Fibroblast of lung (primary cell): ENCODE measurements at regions not wholly inside any gene's neighbourhood (a gene's known extent, or its start where the extent isn't known, plus 50 kb on each side); places are given as distances from the start of the nearest gene placed in this dataset.

Experiments
- DNase-seq, 2 donors: peaks; one replicate each; pipeline versions ENCODE4 v3.0.0 to v3.0.0-alpha.2; 2010; ENCODE audit warnings: low read depth in 2 of 2
- H2AFZ ChIP-seq: 2 replicates; pipeline ENCODE4 v1.5.1; 2012; ENCODE audit warnings: low read length, control low read depth, inconsistent platforms
- H3K27ac ChIP-seq: 2 replicates; pipeline ENCODE4 v1.5.1; 2011; ENCODE audit warnings: low read length, control low read depth; ENCODE audit not compliant: insufficient read depth
- H3K27me3 ChIP-seq: 2 replicates; pipeline ENCODE4 v1.5.1; 2011; ENCODE audit warnings: mild to moderate bottlenecking, low read length; ENCODE audit not compliant: control insufficient read depth, insufficient read depth
- H3K36me3 ChIP-seq: 2 replicates; pipeline ENCODE4 v1.5.1; 2011; ENCODE audit warnings: low read length; ENCODE audit not compliant: control insufficient read depth, insufficient read depth
- H3K4me1 ChIP-seq: 2 replicates; pipeline ENCODE4 v1.5.1; 2011; ENCODE audit warnings: low read length; ENCODE audit not compliant: control insufficient read depth, insufficient read depth; ENCODE audit errors: extremely low read depth
- H3K4me2 ChIP-seq: 2 replicates; pipeline ENCODE4 v1.5.1; 2011; ENCODE audit warnings: low read length, control low read depth; ENCODE audit not compliant: insufficient read depth; ENCODE audit errors: extremely low read depth
- H3K4me3 ChIP-seq, 4 experiments: fragments of 200-600 bp in 1 of 4; sonication (generic) in 1 of 4; replicated peaks in 1 of 4; 2 replicates each; pipeline ENCODE4 v1.5.1; 2011 to 2016; ENCODE audit warnings: low read length in 4 of 4, low read depth in 3 of 4, mild to moderate bottlenecking in 3 of 4, control low read depth in 2 of 4, inconsistent platforms in 1 of 4, mixed read lengths in 1 of 4; ENCODE audit not compliant: insufficient read depth in 1 of 4; ENCODE audit errors: control extremely low read depth in 1 of 4
- H3K79me2 ChIP-seq: 2 replicates; pipeline ENCODE4 v1.5.1; 2012; ENCODE audit warnings: mild to moderate bottlenecking, low read length, inconsistent platforms; ENCODE audit not compliant: control insufficient read depth, insufficient read depth
- H3K9ac ChIP-seq: 2 replicates; pipeline ENCODE4 v1.5.1; 2011; ENCODE audit warnings: mild to moderate bottlenecking, low read length, control low read depth; ENCODE audit not compliant: insufficient read depth
- H3K9me3 ChIP-seq: 2 replicates; pipeline ENCODE4 v1.5.1; 2012; ENCODE audit warnings: low read depth, low read length; ENCODE audit not compliant: control insufficient read depth, insufficient read depth
- H4K20me1 ChIP-seq: 2 replicates; pipeline ENCODE4 v1.5.1; 2011; ENCODE audit warnings: low read length; ENCODE audit not compliant: control insufficient read depth, insufficient read depth; ENCODE audit errors: extremely low read depth
- EZH2 ChIP-seq: IDR thresholded peaks from 2 replicates; pipeline ENCODE4 v1.5.1; 2012; ENCODE audit warnings: low read length, control low read depth, mild to moderate bottlenecking; ENCODE audit errors: missing control alignments
- TF ChIP-seq, protein P1 (sequence below), 2 donors: IDR thresholded peaks in 1 of 2; conservative IDR thresholded peaks in 1 of 2; 1 replicate in 1 of 2; 2 replicates in 1 of 2; pipeline ENCODE4 v1.5.1; 2011 to 2012; ENCODE audit warnings: low read length in 2 of 2, control low read depth in 1 of 2, inconsistent platforms in 1 of 2, low read depth in 1 of 2, mild to moderate bottlenecking in 1 of 2

GRCh38 chr4:166637816-166638215, 596.5 kb downstream of the SPOCK3 start:
- H4K20me1 ChIP-seq: no peaks in the 10 kb centered on the region
- no peak overlapping the region for H3K27ac ChIP-seq
- no peaks in the 10 kb centered on the region for H3K36me3 ChIP-seq
- H3K9me3 ChIP-seq: no peaks in the 10 kb centered on the region
- TF ChIP-seq, protein P1, sequence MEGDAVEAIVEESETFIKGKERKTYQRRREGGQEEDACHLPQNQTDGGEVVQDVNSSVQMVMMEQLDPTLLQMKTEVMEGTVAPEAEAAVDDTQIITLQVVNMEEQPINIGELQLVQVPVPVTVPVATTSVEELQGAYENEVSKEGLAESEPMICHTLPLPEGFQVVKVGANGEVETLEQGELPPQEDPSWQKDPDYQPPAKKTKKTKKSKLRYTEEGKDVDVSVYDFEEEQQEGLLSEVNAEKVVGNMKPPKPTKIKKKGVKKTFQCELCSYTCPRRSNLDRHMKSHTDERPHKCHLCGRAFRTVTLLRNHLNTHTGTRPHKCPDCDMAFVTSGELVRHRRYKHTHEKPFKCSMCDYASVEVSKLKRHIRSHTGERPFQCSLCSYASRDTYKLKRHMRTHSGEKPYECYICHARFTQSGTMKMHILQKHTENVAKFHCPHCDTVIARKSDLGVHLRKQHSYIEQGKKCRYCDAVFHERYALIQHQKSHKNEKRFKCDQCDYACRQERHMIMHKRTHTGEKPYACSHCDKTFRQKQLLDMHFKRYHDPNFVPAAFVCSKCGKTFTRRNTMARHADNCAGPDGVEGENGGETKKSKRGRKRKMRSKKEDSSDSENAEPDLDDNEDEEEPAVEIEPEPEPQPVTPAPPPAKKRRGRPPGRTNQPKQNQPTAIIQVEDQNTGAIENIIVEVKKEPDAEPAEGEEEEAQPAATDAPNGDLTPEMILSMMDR (conservative IDR thresholded peaks at IDR 0.05 in 1 of 2, IDR thresholded peaks at IDR 0.05 in 1 of 2; ENCODE audit: low read depth in 1 of 2, low read length in 2 of 2): no peak
- TF ChIP-seq EZH2: no peak
- H3K27me3 ChIP-seq: no peaks in the 10 kb centered on the region
- DNase-seq: no peak
- H3K9ac ChIP-seq: no peak overlapping the region
- H3K79me2 ChIP-seq: no peaks in the 10 kb centered on the region
- H3K4me3 ChIP-seq: no peak overlapping the region
- no peak overlapping the region for H2AFZ ChIP-seq
- H3K4me2 ChIP-seq: no peak overlapping the region
- no peaks in the 10 kb centered on the region for H3K4me1 ChIP-seq

- H3K27ac ChIP-seq: no peak overlapping the region
- no peaks in the 10 kb centered on the region for H3K36me3 ChIP-seq
- no peak overlapping the region for H3K9ac ChIP-seq
- H3K4me3 ChIP-seq: no peak overlapping the region
- H3K9me3 ChIP-seq: no peaks in the 10 kb centered on the region
- DNase-seq: no peak
- no peaks in the 10 kb centered on the region for H3K4me1 ChIP-seq
- H4K20me1 ChIP-seq: no peaks in the 10 kb centered on the region
- no peaks in the 10 kb centered on the region for H3K79me2 ChIP-seq
- no peak overlapping the region for H2AFZ ChIP-seq
- H3K27me3 ChIP-seq: no peaks in the 10 kb centered on the region
- no peak overlapping the region for H3K4me2 ChIP-seq
- TF ChIP-seq EZH2: no peak
- TF ChIP-seq, protein P1 (conservative IDR thresholded peaks at IDR 0.05 in 1 of 2, IDR thresholded peaks at IDR 0.05 in 1 of 2; ENCODE audit: low read depth in 1 of 2, low read length in 2 of 2): no peak
Observed at GRCh38 chr4:166655231-166655630, 579.1 kb downstream of the SPOCK3 start.

DNA sequence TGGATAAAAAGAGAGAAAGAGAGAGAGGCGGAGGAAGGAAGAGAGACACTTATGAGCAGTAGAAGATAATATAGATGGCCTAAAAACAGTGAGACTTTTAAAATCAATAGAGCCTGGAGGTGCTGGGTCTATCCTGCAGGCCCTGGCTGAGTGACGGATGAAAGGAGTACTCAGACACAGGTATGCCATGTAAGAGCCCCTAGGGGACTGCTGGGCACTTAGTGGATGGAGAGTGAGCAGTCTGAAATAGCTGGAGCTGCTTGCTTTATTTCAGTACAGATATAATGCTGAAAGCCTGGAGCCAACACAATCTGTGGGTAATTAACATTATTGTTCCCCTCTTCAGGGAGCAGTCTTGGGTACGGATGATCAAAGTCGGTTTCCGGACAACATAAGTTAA, 578.6 kb downstream of the SPOCK3 start:
- TF ChIP-seq, protein P1 (conservative IDR thresholded peaks at IDR 0.05 in 1 of 2, IDR thresholded peaks at IDR 0.05 in 1 of 2; ENCODE audit: low read depth in 1 of 2, low read length in 2 of 2): no peak
- TF ChIP-seq EZH2: no peak
- Histone ChIP-seq H3K9ac (no peak overlapping the region), H3K4me1 (no peaks in the 10 kb centered on the region), H4K20me1 (no peaks in the 10 kb centered on the region), H3K79me2 (no peaks in the 10 kb centered on the region), H3K9me3 (no peaks in the 10 kb centered on the region), H3K27ac (no peak overlapping the region), H3K4me3 (no peak overlapping the region), H2AFZ (no peak overlapping the region), H3K36me3 (no peaks in the 10 kb centered on the region), H3K4me2 (no peak overlapping the region), H3K27me3 (no peaks in the 10 kb centered on the region)
- DNase-seq: no peak
